ENCODE measurements at regions not wholly inside any gene's neighbourhood (a gene's known extent, or its start where the extent isn't known, plus 50 kb on each side); places are given as distances from the start of the nearest gene placed in this dataset.

DNA sequence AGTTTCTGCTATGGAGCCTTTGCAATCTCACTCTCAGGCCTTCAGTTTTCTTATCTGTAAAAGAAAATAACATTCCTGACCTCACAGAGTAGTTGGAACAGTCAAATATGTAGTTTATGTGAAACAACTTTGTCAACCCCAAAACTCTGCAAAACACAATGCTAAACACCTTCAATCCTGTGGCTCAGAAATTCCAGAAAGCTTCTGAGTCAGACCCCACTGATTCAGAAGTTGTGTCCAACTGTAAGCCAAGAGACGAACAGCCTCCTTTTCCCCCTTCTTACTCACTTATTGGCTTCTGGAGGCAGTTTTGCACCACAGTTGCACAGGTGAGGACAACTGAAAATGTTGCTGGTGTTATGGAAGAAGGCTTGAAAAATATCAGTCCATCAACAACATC lies 52.9 kb downstream of the TMSB4Y start:
- no peak for DNase-seq
- POLR2A ChIA-PET: no interaction called here
- H3K36me3 Mint-ChIP-seq (ENCODE audit: low read depth): no peaks in the 10 kb centered on the region

DNA sequence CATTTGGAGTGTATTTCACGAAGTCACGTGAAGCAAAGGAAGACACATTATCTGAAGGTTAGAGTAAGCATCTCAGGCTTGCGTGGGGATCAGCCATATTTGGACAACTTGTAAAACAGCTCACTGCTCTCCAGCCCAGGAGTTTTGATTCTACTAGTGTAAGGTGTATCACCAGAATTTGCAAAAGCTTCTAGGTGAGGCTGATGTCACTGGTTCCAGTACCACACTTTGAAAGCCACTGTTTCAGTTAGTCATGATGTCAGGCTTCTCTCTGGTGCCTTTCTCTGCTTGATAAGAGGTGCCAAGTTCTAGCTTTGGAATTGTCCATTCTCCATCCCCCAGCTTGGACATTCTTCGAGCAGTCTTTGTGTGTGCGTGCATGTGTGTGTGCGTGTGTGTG lies 62.3 kb downstream of the TMSB4Y start:
- H3K4me3 Mint-ChIP-seq: no peak overlapping the region
- no peaks in the 10 kb centered on the region for H3K4me1 Mint-ChIP-seq
- H3K36me3 Mint-ChIP-seq (ENCODE audit: low read depth): no peaks in the 10 kb centered on the region
- ChIA-PET POLR2A (no interaction called here), CTCF (no interaction called here)
- no peak overlapping the region for H3K27ac Mint-ChIP-seq
- no peak for DNase-seq
- no peaks in the 10 kb centered on the region for H3K27me3 Mint-ChIP-seq
- H3K9me3 Mint-ChIP-seq: no peaks in the 10 kb centered on the region

More for the DNA sequence above, 52.9 kb downstream of the TMSB4Y start:
- CTCF ChIA-PET: no interaction called here
- Mint-ChIP-seq H3K4me1 (no peaks in the 10 kb centered on the region), H3K27ac (no peak overlapping the region), H3K9me3 (no peaks in the 10 kb centered on the region), H3K27me3 (no peaks in the 10 kb centered on the region), H3K4me3 (no peak overlapping the region)

DNA sequence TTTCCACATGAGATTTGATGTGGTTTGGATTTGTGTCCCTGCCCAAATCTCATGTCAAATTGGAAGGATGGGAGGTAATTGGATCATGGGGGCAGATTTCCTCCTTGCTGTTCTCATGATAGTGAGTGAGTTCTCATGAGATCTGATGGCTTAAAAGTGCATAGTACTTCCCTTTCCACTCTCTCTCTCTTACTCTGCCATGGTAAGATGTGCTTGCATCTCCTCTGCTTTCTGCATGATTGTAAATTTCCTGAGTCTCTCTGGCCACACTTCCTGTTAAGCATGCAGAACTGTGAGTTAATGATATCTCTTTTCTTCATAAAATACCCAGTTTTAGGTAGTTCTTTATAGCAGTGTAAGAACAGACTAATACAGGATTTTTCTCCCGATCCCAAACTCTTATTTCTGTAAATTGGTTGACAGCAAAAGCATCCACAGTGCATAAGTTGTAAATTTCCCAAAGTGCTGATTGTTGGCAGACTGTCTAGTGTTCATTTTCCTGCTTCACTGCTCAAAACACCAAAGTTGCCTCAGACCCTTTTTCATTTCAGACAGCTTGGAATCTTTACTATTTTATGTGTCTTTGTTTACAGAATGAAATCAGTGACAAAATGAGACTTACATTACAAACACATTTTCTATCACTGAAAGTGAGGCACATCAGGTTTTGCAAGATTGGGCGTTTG lies 86.6 kb downstream of the TMSB4Y start:
- POLR2A ChIA-PET: no interaction called here
- H3K4me3 Mint-ChIP-seq: no peak overlapping the region
- peaks cover 20% of the 10 kb centered on the region for H3K4me1 Mint-ChIP-seq
- no peak for DNase-seq
- CTCF ChIA-PET: interaction anchor here (0.9 kb wide), 1 partner anchor 52 kb away, joined by 4 read pairs; no protein-coding TSS in a partner anchor
- peaks cover 3% of the 10 kb centered on the region for H3K36me3 Mint-ChIP-seq (ENCODE audit: low read depth)
- H3K27ac Mint-ChIP-seq: peak overlapping the region; percentile 50
- peaks cover 2% of the 10 kb centered on the region for H3K9me3 Mint-ChIP-seq
- no peaks in the 10 kb centered on the region for H3K27me3 Mint-ChIP-seq

DNA sequence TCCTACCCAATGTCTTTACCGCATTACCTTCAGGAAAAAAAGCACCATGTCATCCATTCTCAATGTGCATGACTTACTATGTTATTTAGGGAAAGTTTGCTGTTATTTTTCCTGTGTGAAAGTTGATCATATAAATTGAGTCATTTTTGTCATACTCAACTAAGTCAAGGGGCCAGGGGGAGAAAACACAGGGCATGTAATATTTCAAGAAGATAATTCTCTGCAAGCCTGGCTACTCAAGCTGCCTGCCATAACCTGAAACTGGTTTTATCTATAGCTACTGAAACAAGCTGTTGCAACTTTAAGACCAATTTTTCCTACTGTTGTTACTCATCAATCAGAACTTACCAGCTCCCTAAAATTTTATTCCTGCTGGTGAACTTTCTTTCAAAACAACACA lies 91.4 kb downstream of the TMSB4Y start:
- CTCF ChIA-PET: no interaction called here
- POLR2A ChIA-PET: no interaction called here
- Mint-ChIP-seq H3K27ac (no peak overlapping the region), H3K27me3 (no peaks in the 10 kb centered on the region), H3K4me3 (no peak overlapping the region), H3K9me3 (no peaks in the 10 kb centered on the region), H3K36me3 (ENCODE audit: low read depth) (no peaks in the 10 kb centered on the region), H3K4me1 (peaks cover 7% of the 10 kb centered on the region)
- no peak for DNase-seq

DNA sequence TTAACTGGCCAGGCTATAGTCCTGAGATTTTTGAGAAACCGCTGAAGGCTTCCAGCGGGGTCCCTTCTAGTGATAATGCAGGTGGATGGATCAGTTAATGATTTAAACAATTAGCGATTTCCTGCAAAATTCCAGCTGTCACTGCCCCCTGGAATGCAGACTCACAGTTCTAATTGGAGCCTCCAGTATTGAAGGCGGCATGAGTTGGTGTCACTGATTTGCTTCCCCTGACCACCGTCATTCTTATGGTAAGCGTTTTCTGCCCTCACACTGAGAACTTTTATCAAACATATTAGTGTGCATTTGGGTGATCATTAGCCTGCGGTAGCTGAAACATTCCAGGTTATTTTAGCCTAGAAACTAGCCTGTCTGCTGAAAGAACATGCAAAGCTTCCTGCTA lies 99.1 kb downstream of the TMSB4Y start:
- no peak for DNase-seq
- Mint-ChIP-seq H3K27me3 (no peaks in the 10 kb centered on the region), H3K4me3 (no peak overlapping the region), H3K4me1 (peaks cover 18% of the 10 kb centered on the region), H3K27ac (no peak overlapping the region), H3K36me3 (ENCODE audit: low read depth) (no peaks in the 10 kb centered on the region), H3K9me3 (no peaks in the 10 kb centered on the region)
- ChIA-PET CTCF (no interaction called here), POLR2A (no interaction called here)

DNA sequence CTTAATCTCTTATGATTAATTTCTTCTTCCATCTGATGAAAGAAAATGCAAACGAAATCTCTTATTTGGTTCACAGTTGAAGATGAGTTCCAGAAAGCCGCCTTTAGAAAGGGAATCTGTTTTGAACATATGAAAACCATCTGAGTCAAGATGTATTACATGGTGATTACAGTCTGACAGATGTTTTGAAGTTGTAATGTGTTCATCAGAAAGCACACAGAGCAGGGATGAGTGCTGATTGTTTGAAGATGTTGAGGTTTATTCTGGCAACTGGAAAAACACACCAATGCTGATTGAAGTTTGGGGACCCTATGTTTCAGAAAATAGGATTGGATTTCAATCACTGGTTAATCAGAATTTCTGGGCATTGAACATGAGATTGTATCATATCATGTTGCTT lies 99.7 kb downstream of the TMSB4Y start:
- ChIA-PET CTCF (no interaction called here), POLR2A (no interaction called here)

DNA sequence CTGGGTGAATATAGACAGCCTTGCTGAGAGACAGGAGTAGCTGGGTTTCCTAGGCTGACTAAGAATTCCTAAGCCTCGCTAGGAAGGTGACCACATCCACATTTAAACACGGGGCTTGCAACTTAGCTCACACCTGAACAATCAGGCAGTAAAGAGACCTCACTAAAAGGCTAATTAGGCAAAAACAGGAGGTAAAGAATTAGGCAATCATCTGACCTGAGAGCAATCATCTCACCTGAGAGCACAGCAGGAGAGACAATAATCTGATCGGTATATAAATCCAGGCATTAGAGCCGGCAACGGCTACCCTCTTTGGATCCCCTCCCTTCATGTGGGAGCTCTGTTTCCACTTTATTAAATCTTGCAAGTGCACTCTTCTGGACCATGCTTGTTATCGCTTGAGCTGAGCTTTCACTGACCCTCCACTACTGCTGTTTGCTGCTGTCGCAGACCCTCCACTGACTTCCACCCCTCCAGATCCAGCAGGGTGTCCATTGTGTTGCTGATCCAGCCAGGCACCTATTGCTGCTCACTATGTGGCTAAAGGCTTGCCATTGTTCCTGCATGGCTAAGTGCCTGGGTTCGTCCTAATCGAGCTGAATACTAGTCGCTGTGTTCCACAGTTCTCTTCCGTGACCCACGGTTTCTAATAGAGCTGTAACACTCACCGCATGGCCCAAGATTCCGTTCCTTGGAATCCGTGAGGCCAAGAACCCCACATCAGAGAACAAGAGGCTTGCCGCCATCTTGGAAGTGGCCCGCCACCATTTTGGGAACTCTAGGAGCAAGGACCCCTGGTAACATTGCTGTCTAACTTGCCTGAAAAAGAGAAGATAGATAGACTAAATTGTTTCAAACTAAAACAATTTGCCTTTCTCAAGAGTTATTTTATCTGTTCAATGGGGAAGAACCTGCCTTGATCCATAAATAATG lies 100.7 kb downstream of the TMSB4Y start:
- Mint-ChIP-seq H3K27ac (no peak overlapping the region), H3K27me3 (no peaks in the 10 kb centered on the region), H3K9me3 (peaks cover 3% of the 10 kb centered on the region), H3K4me3 (no peak overlapping the region), H3K36me3 (ENCODE audit: low read depth) (peaks cover 6% of the 10 kb centered on the region), H3K4me1 (peaks cover 18% of the 10 kb centered on the region)
- ChIA-PET CTCF (no interaction called here), POLR2A (no interaction called here)
- DNase-seq: no peak

More for the DNA sequence above, 99.7 kb downstream of the TMSB4Y start:
- H3K4me3 Mint-ChIP-seq: no peak overlapping the region
- no peaks in the 10 kb centered on the region for H3K27me3 Mint-ChIP-seq
- no peak for DNase-seq
- peaks cover 2% of the 10 kb centered on the region for H3K9me3 Mint-ChIP-seq
- peaks cover 18% of the 10 kb centered on the region for H3K4me1 Mint-ChIP-seq
- H3K27ac Mint-ChIP-seq: no peak overlapping the region
- peaks cover 2% of the 10 kb centered on the region for H3K36me3 Mint-ChIP-seq (ENCODE audit: low read depth)

DNA sequence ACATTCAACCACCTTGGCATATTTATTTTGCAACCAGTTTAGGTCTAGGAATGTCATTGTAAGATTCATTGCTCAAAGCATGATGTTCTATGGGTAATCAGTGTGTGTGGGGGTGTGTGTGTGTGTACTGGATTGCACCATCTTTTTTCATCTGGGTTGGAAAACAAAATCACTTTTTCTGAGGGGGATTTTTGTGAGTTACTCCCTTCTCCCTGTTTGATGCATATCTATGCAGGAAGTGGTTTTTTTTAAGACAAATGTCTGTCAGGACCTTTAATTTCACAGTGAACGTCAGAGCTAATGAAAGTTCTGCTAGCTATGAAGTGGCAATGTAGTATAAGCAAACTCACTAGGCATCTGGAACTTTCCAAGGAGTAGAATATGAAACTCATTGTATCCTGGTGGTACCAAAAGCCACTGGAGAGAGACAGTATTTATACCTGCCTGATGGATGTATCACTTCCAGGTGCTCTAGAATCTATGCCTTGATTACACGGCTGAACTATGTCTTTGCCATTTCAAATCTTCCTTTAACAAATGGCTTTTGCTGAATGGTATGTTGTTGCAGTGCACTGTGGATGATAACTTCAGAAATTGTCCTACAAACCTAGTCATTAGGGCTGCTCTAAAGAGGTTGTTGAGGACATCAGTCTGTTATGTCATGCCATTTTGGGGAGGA lies 101.5 kb downstream of the TMSB4Y start:
- H3K36me3 Mint-ChIP-seq (ENCODE audit: low read depth): peaks cover 6% of the 10 kb centered on the region
- DNase-seq: no peak
- CTCF ChIA-PET: no interaction called here
- no peak overlapping the region for H3K27ac Mint-ChIP-seq
- peaks cover 8% of the 10 kb centered on the region for H3K9me3 Mint-ChIP-seq
- H3K4me1 Mint-ChIP-seq: peaks cover 18% of the 10 kb centered on the region
- no peak overlapping the region for H3K4me3 Mint-ChIP-seq
- H3K27me3 Mint-ChIP-seq: no peaks in the 10 kb centered on the region
- POLR2A ChIA-PET: no interaction called here

DNA sequence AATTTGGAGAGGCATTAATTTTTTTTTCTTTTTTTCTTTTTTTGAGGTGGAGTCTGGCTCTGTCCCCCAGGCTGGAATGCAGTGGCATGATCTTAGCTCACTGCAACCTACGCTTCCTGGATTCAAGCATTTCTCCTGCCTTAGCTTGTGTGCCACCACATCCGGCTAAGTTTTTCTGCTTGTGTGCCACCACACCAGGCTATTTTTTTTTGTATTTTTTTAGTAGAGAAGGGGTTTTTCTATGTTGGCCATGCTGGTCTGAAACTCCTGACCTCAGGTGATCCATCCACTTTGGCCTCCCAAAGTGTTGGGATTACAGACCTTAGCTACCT lies 102.0 kb downstream of the TMSB4Y start:
- Mint-ChIP-seq H3K27me3 (no peaks in the 10 kb centered on the region), H3K27ac (peak overlapping the region; percentile 49), H3K4me1 (peaks cover 18% of the 10 kb centered on the region), H3K9me3 (peaks cover 12% of the 10 kb centered on the region), H3K4me3 (no peak overlapping the region), H3K36me3 (ENCODE audit: low read depth) (peaks cover 8% of the 10 kb centered on the region)
- ChIA-PET POLR2A (no interaction called here), CTCF (no interaction called here)
- peak; percentile 18 for DNase-seq

DNA sequence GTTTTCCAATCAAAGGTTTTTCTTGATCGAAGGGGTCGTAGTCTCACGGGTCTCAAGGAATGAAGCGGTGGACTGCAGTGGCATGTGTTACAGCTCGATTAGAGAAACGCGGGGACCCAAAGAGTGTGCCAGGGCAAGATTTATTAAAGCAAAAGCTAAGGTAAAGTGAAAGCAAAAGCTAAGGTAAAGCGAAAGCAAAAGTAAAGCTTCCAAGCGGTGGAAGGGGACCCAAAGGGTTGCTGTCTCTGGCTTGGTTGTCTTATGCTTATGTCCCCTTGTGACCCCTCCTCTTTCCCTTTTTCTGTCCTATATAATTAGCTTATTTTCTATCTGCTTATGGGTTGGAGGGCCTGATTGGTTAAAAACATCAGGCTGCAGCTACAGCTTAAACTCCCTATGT lies 126.4 kb downstream of the TMSB4Y start:
- Mint-ChIP-seq H3K36me3 (ENCODE audit: low read depth) (peaks cover 3% of the 10 kb centered on the region), H3K27ac (peak overlapping the region; percentile 26), H3K9me3 (no peaks in the 10 kb centered on the region), H3K4me3 (no peak overlapping the region), H3K4me1 (peaks cover 6% of the 10 kb centered on the region), H3K27me3 (no peaks in the 10 kb centered on the region)
- DNase-seq: no peak
- ChIA-PET CTCF (no interaction called here), POLR2A (no interaction called here)

DNA sequence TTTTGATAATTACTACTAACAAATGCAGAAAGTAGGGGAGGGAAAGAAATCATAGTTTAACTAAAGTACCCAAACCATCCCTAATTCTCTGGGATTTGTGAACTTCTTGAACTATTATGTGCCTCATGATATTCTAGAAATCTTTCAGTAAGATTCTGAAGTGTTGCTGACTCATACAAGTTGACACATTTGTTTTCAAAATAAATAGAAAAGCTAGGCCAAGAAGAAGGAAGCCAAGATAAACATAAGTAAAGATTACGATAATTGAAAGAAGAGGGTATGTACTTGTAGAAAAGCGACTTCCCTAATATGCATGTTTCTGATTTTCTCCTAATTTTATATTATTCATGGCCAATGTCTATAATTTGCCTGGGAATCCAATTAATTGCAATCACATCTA lies 140.7 kb downstream of the TMSB4Y start:
- Mint-ChIP-seq H3K4me3 (no peak overlapping the region), H3K27me3 (no peaks in the 10 kb centered on the region)

DNA sequence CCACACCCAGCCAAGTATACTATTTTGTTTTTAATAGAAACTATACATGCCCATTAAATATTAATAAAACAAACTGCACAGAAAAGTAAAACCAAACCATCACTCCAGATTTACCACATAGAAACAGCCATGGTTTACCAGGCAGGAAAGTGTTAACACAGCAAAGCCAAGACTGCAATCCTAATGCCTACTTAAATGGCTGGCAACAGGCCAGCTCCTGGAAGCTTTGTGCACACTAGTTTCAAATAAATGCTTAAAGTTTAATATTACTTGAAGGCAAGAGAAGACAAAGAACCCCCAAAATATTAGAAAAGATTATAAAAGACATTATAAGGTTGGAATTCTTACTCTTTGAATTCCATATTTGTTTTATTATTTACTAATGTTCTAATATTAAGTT lies 141.0 kb downstream of the VCY start:
- peaks cover 2% of the 10 kb centered on the region for H3K36me3 Mint-ChIP-seq (ENCODE audit: low read depth)
- H3K27ac Mint-ChIP-seq: no peak overlapping the region
- no peak overlapping the region for H3K4me3 Mint-ChIP-seq
- ChIA-PET CTCF (no interaction called here), POLR2A (no interaction called here)
- no peak for DNase-seq
- no peaks in the 10 kb centered on the region for H3K27me3 Mint-ChIP-seq
- no peaks in the 10 kb centered on the region for H3K4me1 Mint-ChIP-seq
- H3K9me3 Mint-ChIP-seq: peaks cover 5% of the 10 kb centered on the region

More for the DNA sequence above, 140.7 kb downstream of the TMSB4Y start:
- POLR2A ChIA-PET: no interaction called here
- no peak overlapping the region for H3K27ac Mint-ChIP-seq
- no peak for DNase-seq
- peaks cover 5% of the 10 kb centered on the region for H3K9me3 Mint-ChIP-seq
- H3K4me1 Mint-ChIP-seq: no peaks in the 10 kb centered on the region
- peaks cover 2% of the 10 kb centered on the region for H3K36me3 Mint-ChIP-seq (ENCODE audit: low read depth)
- CTCF ChIA-PET: no interaction called here

DNA sequence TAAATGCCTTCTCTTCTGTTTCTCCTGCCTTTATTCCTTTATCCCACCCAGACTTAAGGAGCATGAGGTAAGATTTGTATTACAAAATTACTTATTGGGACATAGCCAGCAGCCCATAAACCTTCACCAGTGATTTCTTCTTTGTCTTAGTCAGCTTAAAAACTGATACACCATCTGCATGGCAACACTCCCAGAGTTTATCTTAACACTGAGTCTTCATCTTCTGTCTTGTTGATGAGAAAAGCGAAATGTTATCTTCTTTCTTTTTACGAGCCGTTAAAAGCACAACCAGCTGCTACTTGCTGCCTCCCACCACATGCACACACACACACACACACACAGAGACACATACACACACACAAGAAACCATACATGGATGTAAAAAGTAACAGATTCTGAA lies 116.7 kb downstream of the VCY start:
- DNase-seq: no peak
- H3K36me3 Mint-ChIP-seq (ENCODE audit: low read depth): no peaks in the 10 kb centered on the region
- H3K4me1 Mint-ChIP-seq: no peaks in the 10 kb centered on the region
- H3K27ac Mint-ChIP-seq: no peak overlapping the region
- no peaks in the 10 kb centered on the region for H3K27me3 Mint-ChIP-seq
- no peaks in the 10 kb centered on the region for H3K9me3 Mint-ChIP-seq
- ChIA-PET POLR2A (no interaction called here), CTCF (no interaction called here)
- no peak overlapping the region for H3K4me3 Mint-ChIP-seq
